Dedifferentiated amniotic fluid mesenchymal stem cell (primary cell): ENCODE measurements at regions not wholly inside any gene's neighbourhood (a gene's known extent, or its start where the extent isn't known, plus 50 kb on each side); places are given as distances from the start of the nearest gene placed in this dataset.
"Not testable (repeated sequence)": the region's sequence is repeated elsewhere in the genome, so short reads cannot be mapped to it uniquely, and the experiment has no call there.

Experiments used
- DNase-seq: peaks from one replicate; pipeline ENCODE4 v3.0.0-alpha.2; 2016; ENCODE audit errors: extremely low spot score

- no peak for DNase-seq
These were observed 256.5 kb downstream of the OSR1 start for GRCh38 chr2:19101968-19102367.

GRCh38 chr2:19100570-19100969 is 257.9 kb downstream of the OSR1 start:
- DNase-seq: no peak

- no peak for DNase-seq
These were observed 259.2 kb downstream of the OSR1 start for GRCh38 chr2:19099181-19099580.

GRCh38 chr2:19098467-19099160 is 259.8 kb downstream of the OSR1 start:
- no peak for DNase-seq

- DNase-seq: not testable (repeated sequence)
These were observed 268.9 kb downstream of the OSR1 start for GRCh38 chr2:19089476-19089875.

GRCh38 chr2:19086231-19086651 is 272.2 kb downstream of the OSR1 start:
- DNase-seq: no peak

- DNase-seq: no peak
These were observed 279.7 kb downstream of the OSR1 start for GRCh38 chr2:19078709-19079108.

GRCh38 chr2:19073522-19073921 is 284.9 kb downstream of the OSR1 start:
- DNase-seq: peak; percentile 16

GRCh38 chr2:19072161-19072560 is 286.3 kb downstream of the OSR1 start:
- DNase-seq: no peak

GRCh38 chr2:19070886-19071285 is 287.5 kb downstream of the OSR1 start:
- DNase-seq: no peak

GRCh38 chr2:19068206-19068605 is 290.2 kb downstream of the OSR1 start:
- no peak for DNase-seq

GRCh38 chr2:19062370-19062769 is 296.1 kb downstream of the OSR1 start:
- DNase-seq: no peak

- DNase-seq: no peak
These were observed 299.3 kb downstream of the OSR1 start for GRCh38 chr2:19059076-19059475.

- no peak for DNase-seq
These were observed 307.1 kb downstream of the OSR1 start for GRCh38 chr2:19051203-19051831.

- DNase-seq: no peak
These were observed 308.1 kb downstream of the OSR1 start for GRCh38 chr2:19050354-19050753.

GRCh38 chr2:19048593-19049266 is 309.7 kb downstream of the OSR1 start:
- DNase-seq: no peak

GRCh38 chr2:19046986-19047780 is 311.2 kb downstream of the OSR1 start:
- no peak for DNase-seq

- DNase-seq: no peak
These were observed 313.3 kb downstream of the OSR1 start for GRCh38 chr2:19045151-19045550.

- DNase-seq: no peak
These were observed 314.5 kb downstream of the OSR1 start for GRCh38 chr2:19043893-19044292.

GRCh38 chr2:19041434-19042041 is 316.9 kb downstream of the OSR1 start:
- DNase-seq: no peak

GRCh38 chr2:19038071-19039015 is 320.1 kb downstream of the OSR1 start:
- peak; percentile 57 for DNase-seq
